Activated naive CD8-positive, alpha-beta T cell treated with anti-CD3 and anti-CD28 coated beads, Interleukin-2, amount 50 U/mL, for 24 hours (primary cell): ENCODE measurements at regions not wholly inside any gene's neighbourhood (a gene's known extent, or its start where the extent isn't known, plus 50 kb on each side); places are given as distances from the start of the nearest gene placed in this dataset.
A peak's percentile ranks its signal among the peaks of the same experiment; 100 is the strongest.

Experiments
- ATAC-seq: fragments of 150-1000 bp; cut with Tn5 transposase; one replicate; pipeline ENCODE4 v1.10.0; 2021
- DNase-seq: peaks from one replicate; pipeline ENCODE4 v3.0.0; 2021
- H3K27ac Mint-ChIP-seq: one replicate; pipeline ENCODE4 v1.8.0; 2021; ENCODE audit warnings: mild to moderate bottlenecking, mixed read lengths
- H3K27me3 Mint-ChIP-seq: one replicate; pipeline ENCODE4 v1.8.0; 2021; ENCODE audit warnings: mixed read lengths
- H3K36me3 Mint-ChIP-seq: one replicate; pipeline ENCODE4 v1.8.0; 2021; ENCODE audit warnings: low read depth, mixed read lengths
- H3K4me1 Mint-ChIP-seq: one replicate; pipeline ENCODE4 v1.8.0; 2021; ENCODE audit warnings: mixed read lengths
- H3K4me3 Mint-ChIP-seq: one replicate; pipeline ENCODE4 v1.8.0; 2021; ENCODE audit warnings: mild to moderate bottlenecking, moderate library complexity, mixed read lengths
- H3K9me3 Mint-ChIP-seq: one replicate; pipeline ENCODE4 v1.8.0; 2021; ENCODE audit warnings: mixed read lengths

- Mint-ChIP-seq H3K4me1 (peaks cover 10% of the 10 kb centered on the region), H3K9me3 (no peaks in the 10 kb centered on the region), H3K27me3 (no peaks in the 10 kb centered on the region), H3K4me3 (no peak overlapping the region), H3K27ac (no peak overlapping the region), H3K36me3 (no peaks in the 10 kb centered on the region)
- ATAC-seq (no peak), DNase-seq (no peak)
Measured at GRCh38 chrX:44401151-44401550, 57.7 kb upstream of the EFHC2 start.

- no peak overlapping the region for H3K27ac Mint-ChIP-seq
- no peak overlapping the region for H3K4me3 Mint-ChIP-seq
- no peaks in the 10 kb centered on the region for H3K36me3 Mint-ChIP-seq
- ATAC-seq, result peak; percentile 73
- DNase-seq, result peak; percentile 39
- H3K27me3 Mint-ChIP-seq, result no peaks in the 10 kb centered on the region
- H3K9me3 Mint-ChIP-seq, result no peaks in the 10 kb centered on the region
- H3K4me1 Mint-ChIP-seq, result peaks cover 8% of the 10 kb centered on the region
Measured at GRCh38 chrX:44400588-44400987, 57.1 kb upstream of the EFHC2 start.

DNA sequence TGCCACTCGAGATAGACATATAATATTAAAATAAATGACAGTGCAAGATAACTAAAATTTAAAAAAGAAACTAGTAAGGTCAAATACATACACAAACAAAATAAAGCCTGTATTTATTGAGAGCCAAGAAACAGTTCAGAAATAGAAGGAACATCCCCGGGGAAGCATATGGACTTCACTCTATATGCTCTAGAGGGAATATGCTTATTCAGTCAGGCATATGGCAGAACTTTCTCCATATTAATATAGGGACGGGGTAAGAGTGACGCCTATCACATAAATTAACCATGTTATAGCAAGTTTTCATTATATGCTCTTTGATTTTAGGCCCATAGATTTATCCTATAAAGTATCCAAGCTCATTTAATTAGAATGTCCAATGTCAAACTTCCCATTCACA is 56.7 kb upstream of the EFHC2 start:
- no peak overlapping the region for H3K27ac Mint-ChIP-seq
- H3K4me3 Mint-ChIP-seq, result no peak overlapping the region
- ATAC-seq (no peak), DNase-seq (no peak)
- no peaks in the 10 kb centered on the region for H3K36me3 Mint-ChIP-seq
- peaks cover 8% of the 10 kb centered on the region for H3K4me1 Mint-ChIP-seq
- H3K27me3 Mint-ChIP-seq, result no peaks in the 10 kb centered on the region
- H3K9me3 Mint-ChIP-seq, result no peaks in the 10 kb centered on the region
